BE2C (cell line): ENCODE measurements at regions not wholly inside any gene's neighbourhood (a gene's known extent, or its start where the extent isn't known, plus 50 kb on each side); places are given as distances from the start of the nearest gene placed in this dataset.

Experiments
- DNase-seq: peaks from one replicate; pipeline ENCODE4 v3.0.0-alpha.2; 2020
- H3K27me3 ChIP-seq: fragments of 250-450 bp; sonication (Bioruptor Pico); 2 replicates; pipeline ENCODE4 v1.5.1; 2020; ENCODE audit warnings: mild to moderate bottlenecking
- H3K36me3 ChIP-seq: fragments of 250-450 bp; sonication (Bioruptor Pico); 2 replicates; pipeline ENCODE4 v1.5.1; 2020; ENCODE audit warnings: mild to moderate bottlenecking
- H3K4me1 ChIP-seq: fragments of 250-450 bp; sonication (Bioruptor Pico); 2 replicates; pipeline ENCODE4 v1.5.1; 2020
- H3K4me3 ChIP-seq: 2 replicates; pipeline ENCODE4 v1.5.1; 2011; ENCODE audit warnings: low read depth, low read length
- H3K9me3 ChIP-seq: fragments of 250-450 bp; sonication (Bioruptor Pico); 2 replicates; pipeline ENCODE4 v1.5.1; 2020
- TF ChIP-seq, protein P1 (sequence below): IDR thresholded peaks from 2 replicates; pipeline ENCODE4 v1.5.1; 2012; ENCODE audit warnings: mild to moderate bottlenecking, low read depth, low read length

DNA sequence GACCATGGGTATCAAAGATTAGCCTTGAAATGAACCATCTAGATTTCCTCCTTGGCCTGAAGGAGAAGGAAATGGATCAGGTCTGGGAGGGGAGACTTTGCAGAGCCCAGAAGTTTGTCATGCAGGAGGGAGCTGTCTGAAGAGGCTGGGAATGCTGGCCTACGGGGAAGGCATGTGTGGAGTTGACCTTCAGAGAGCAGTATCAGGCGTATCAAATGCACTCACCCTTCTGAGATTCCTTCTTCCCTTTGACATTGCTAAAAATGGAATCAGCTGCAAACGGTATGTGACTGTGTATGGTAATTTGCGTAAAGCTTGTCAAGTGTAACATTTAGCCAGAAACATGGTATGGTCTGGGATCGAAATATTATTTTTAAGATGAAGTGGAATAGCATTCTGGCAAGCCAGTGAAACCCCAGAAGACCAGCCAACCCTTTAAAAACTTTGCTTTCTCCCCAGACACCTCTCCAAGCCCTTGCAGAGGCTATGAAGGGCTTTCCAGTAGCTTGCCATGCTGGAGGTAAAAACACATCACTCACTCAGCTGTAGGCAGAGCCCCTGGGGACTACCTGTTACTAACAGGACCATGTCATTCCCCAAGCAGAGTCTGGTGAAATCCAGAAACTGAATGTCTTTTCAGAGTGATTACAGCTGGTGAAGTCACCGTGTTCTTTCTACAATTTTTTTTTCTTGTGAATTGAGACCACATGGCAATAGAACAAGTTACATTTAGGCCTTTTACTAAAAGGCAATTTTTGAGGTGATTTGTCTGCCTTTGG, 174.7 kb upstream of the SLC24A5 start:
- Histone ChIP-seq H3K9me3 (no peaks in the 10 kb centered on the region), H3K36me3 (no peaks in the 10 kb centered on the region), H3K4me1 (no peaks in the 10 kb centered on the region; the same call in 1 of the 2 replicates), H3K4me3 (no peak overlapping the region), H3K27me3 (no peaks in the 10 kb centered on the region)
- peak; percentile 21 for DNase-seq
- TF ChIP-seq, protein P1, sequence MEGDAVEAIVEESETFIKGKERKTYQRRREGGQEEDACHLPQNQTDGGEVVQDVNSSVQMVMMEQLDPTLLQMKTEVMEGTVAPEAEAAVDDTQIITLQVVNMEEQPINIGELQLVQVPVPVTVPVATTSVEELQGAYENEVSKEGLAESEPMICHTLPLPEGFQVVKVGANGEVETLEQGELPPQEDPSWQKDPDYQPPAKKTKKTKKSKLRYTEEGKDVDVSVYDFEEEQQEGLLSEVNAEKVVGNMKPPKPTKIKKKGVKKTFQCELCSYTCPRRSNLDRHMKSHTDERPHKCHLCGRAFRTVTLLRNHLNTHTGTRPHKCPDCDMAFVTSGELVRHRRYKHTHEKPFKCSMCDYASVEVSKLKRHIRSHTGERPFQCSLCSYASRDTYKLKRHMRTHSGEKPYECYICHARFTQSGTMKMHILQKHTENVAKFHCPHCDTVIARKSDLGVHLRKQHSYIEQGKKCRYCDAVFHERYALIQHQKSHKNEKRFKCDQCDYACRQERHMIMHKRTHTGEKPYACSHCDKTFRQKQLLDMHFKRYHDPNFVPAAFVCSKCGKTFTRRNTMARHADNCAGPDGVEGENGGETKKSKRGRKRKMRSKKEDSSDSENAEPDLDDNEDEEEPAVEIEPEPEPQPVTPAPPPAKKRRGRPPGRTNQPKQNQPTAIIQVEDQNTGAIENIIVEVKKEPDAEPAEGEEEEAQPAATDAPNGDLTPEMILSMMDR, result no peak

DNA sequence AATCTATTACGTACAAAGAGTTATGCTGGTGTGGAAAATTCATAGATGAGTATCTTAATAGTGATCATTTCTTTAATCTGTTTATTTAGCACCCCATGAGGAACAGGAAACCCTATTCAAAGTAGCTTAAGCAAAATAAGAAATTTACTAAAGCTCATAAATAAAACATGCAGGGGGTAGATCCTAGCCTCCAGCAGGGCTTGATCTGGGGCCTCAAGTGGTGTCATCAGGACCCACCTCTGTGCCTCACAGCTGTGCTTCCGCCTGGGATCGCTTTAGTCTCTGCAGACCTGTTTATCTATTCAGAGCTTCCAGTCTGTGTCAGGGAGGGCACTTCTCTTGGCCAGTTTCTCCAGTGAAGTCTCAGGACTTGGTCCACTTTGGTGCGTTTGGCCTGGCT, 171.0 kb upstream of the SLC24A5 start:
- no peak for DNase-seq
- H3K27me3 ChIP-seq, result no peaks in the 10 kb centered on the region
- H3K4me1 ChIP-seq, result no peaks in the 10 kb centered on the region; the same call in 1 of the 2 replicates

DNA sequence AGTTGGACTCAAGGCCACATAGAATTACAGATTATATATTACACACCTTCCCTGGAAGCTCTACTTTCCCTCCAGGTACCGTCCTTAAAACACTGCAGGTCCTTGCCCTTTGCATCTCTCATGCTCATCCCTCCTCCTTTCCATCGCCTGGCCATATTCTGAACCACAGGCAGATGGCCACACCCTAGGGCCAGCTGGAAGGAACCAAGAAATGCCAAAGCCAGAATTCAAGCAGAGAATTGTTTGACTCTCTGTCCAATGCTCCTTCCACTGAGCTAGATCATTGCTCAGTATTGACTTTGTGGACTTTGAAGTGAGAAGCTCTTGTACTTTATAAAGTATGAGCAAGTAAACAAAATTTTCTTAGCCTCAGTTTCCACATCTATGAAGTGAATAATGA, 170.3 kb upstream of the SLC24A5 start:
- TF ChIP-seq, protein P1, result no peak
- Histone ChIP-seq H3K9me3 (no peaks in the 10 kb centered on the region), H3K27me3 (no peaks in the 10 kb centered on the region), H3K4me3 (no peak overlapping the region), H3K4me1 (no peaks in the 10 kb centered on the region; the same call in 1 of the 2 replicates), H3K36me3 (no peaks in the 10 kb centered on the region)
- DNase-seq, result no peak

More for the DNA sequence above, 171.0 kb upstream of the SLC24A5 start:
- no peaks in the 10 kb centered on the region for H3K9me3 ChIP-seq
- no peaks in the 10 kb centered on the region for H3K36me3 ChIP-seq
- H3K4me3 ChIP-seq, result no peak overlapping the region
- TF ChIP-seq, protein P1, result no peak

DNA sequence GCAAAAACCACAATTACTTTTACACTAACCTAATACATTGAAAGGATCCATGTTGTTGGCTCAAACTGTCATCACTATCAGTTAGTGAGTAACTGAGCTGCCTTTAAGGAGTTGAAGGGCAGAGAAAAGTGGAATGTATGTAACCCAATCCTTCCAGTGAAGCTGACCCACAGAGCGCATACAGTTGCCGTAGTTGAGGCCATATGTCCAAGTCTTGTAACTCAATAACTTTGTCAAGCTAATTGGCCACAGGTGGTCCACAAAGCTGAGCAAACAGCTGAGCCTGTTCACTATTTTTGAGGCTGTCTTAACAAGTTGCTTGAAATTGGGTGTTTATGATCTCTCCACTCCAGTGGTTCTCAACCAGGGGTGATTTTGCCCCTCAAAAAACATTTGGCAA, 169.0 kb upstream of the SLC24A5 start:
- Histone ChIP-seq H3K4me1 (no peaks in the 10 kb centered on the region), H3K4me3 (no peak overlapping the region), H3K36me3 (no peaks in the 10 kb centered on the region), H3K9me3 (no peaks in the 10 kb centered on the region), H3K27me3 (no peaks in the 10 kb centered on the region)
- TF ChIP-seq, protein P1, result no peak
- DNase-seq, result no peak

DNA sequence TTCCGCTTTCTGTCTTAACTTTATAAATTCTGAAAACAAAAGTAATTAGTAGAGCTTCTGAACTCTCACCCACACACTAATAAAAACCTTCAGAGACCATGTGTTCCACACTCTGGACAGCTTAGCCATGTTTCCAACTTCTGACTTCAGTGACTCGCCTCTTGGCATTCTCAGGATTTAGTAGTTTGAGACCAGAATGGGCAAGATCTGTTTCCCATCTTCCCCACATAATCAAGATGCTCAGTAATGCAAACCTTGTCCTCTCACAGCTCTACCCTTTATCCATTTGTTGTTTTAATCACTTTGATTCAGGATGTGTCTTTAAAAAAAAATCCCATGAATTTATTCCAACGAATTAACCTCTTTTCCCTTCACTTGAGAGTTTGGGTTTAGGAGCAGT, 166.6 kb upstream of the SLC24A5 start:
- H3K4me1 ChIP-seq, result no peaks in the 10 kb centered on the region
- TF ChIP-seq, protein P1, result no peak
- H3K4me3 ChIP-seq, result no peak overlapping the region
- DNase-seq, result no peak
- no peaks in the 10 kb centered on the region for H3K27me3 ChIP-seq
- no peaks in the 10 kb centered on the region for H3K9me3 ChIP-seq
- H3K36me3 ChIP-seq, result no peaks in the 10 kb centered on the region

DNA sequence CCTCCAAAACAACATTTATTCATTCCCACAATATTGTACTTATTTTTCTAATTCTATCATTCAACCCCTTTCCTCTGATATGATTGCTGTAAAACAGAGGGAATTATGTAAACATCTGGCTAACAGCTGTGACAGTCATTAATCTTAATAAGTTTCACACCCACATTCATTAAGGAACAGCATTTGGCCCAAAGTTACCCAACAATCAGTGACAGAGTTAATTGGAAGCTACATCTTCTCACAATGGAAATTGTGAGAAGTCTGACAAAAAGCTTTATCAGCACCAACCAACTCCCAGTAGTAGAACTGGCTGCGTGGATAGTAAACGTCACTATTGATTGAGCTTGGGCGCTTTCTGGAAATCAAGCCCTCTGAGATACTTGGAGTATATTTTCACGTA, 165.8 kb upstream of the SLC24A5 start:
- Histone ChIP-seq H3K27me3 (no peaks in the 10 kb centered on the region), H3K36me3 (no peaks in the 10 kb centered on the region), H3K9me3 (no peaks in the 10 kb centered on the region), H3K4me1 (no peaks in the 10 kb centered on the region), H3K4me3 (no peak overlapping the region)
- TF ChIP-seq, protein P1, result no peak
- no peak for DNase-seq
